ENCODE measurements at regions not wholly inside any gene's neighbourhood (a gene's known extent, or its start where the extent isn't known, plus 50 kb on each side); places are given as distances from the start of the nearest gene placed in this dataset.

GRCh38 chr20:61056116-61056515, 195.9 kb upstream of the CDH4 start:
- Mint-ChIP-seq H3K4me1 (peaks cover 19% of the 10 kb centered on the region), H3K9me3 (no peaks in the 10 kb centered on the region)

GRCh38 chr20:61056627-61057442, 195.2 kb upstream of the CDH4 start:
- no peaks in the 10 kb centered on the region for H3K36me3 Mint-ChIP-seq
- Histone ChIP-seq H3K27me3 (peaks cover 16% of the 10 kb centered on the region), H3K27ac (no peak overlapping the region), H3K4me3 (no peak overlapping the region), H3K4me1 (peaks cover 9% of the 10 kb centered on the region), H3K36me3 (no peaks in the 10 kb centered on the region), H3F3A (ENCODE audit: low read depth) (no peaks in the 10 kb centered on the region), H2AFZ (replicated peaks) (no peak overlapping the region), H3K9ac (no peak overlapping the region), H3K79me2 (ENCODE audit: low read depth) (no peaks in the 10 kb centered on the region), H3K9me3 (ENCODE audit: low read depth) (no peaks in the 10 kb centered on the region), H4K20me1 (ENCODE audit: low read depth) (no peaks in the 10 kb centered on the region), H3K4me2 (no peak overlapping the region)
- peaks cover 1% of the 10 kb centered on the region for H3K9me3 Mint-ChIP-seq
- no peak overlapping the region for H3K27ac Mint-ChIP-seq
- no peak overlapping the region for H3K4me3 Mint-ChIP-seq
- peaks cover 19% of the 10 kb centered on the region for H3K4me1 Mint-ChIP-seq
- DNase-seq (ENCODE audit: low spot score) = no peak
- no peak for TF ChIP-seq CTCF (IDR thresholded peaks at IDR 0.05)
- TF ChIP-seq EZH2phosphoT487 (IDR thresholded peaks at IDR 0.05) = no peak
- no peak for TF ChIP-seq EZH2 (IDR thresholded peaks at IDR 0.05)
- H3K27me3 Mint-ChIP-seq (ENCODE audit: insufficient read depth, low read depth) = peaks cover 5% of the 10 kb centered on the region

More at GRCh38 chr20:61056116-61056515, 195.9 kb upstream of the CDH4 start:
- Histone ChIP-seq H3K79me2 (ENCODE audit: low read depth) (no peaks in the 10 kb centered on the region), H3K36me3 (no peaks in the 10 kb centered on the region), H3K9ac (no peak overlapping the region), H3K4me1 (peaks cover 9% of the 10 kb centered on the region), H3K9me3 (ENCODE audit: low read depth) (no peaks in the 10 kb centered on the region), H3K27me3 (peaks cover 9% of the 10 kb centered on the region), H3K4me2 (no peak overlapping the region), H4K20me1 (ENCODE audit: low read depth) (no peaks in the 10 kb centered on the region), H2AFZ (replicated peaks) (no peak overlapping the region), H3K27ac (no peak overlapping the region), H3F3A (ENCODE audit: low read depth) (no peaks in the 10 kb centered on the region), H3K4me3 (no peak overlapping the region)
- Mint-ChIP-seq H3K27me3 (ENCODE audit: insufficient read depth, low read depth) (peaks cover 5% of the 10 kb centered on the region), H3K4me3 (no peak overlapping the region), H3K27ac (no peak overlapping the region), H3K36me3 (no peaks in the 10 kb centered on the region)
- no peak for DNase-seq (ENCODE audit: low spot score)
- no peak for TF ChIP-seq EZH2phosphoT487 (IDR thresholded peaks at IDR 0.05)

GRCh38 chr20:61057443-61058121, 194.5 kb upstream of the CDH4 start:
- H3K27me3 ChIP-seq = peaks cover 17% of the 10 kb centered on the region
- H4K20me1 ChIP-seq (ENCODE audit: low read depth) = no peaks in the 10 kb centered on the region
- Mint-ChIP-seq H3K27ac (no peak overlapping the region), H3K9me3 (peaks cover 2% of the 10 kb centered on the region), H3K36me3 (no peaks in the 10 kb centered on the region), H3K4me1 (peaks cover 12% of the 10 kb centered on the region), H3K4me3 (no peak overlapping the region), H3K27me3 (ENCODE audit: insufficient read depth, low read depth) (peaks cover 5% of the 10 kb centered on the region)
- no peaks in the 10 kb centered on the region for H3F3A ChIP-seq (ENCODE audit: low read depth)
- H3K4me3 ChIP-seq = no peak overlapping the region
- H3K4me2 ChIP-seq = no peak overlapping the region
- H3K79me2 ChIP-seq (ENCODE audit: low read depth) = no peaks in the 10 kb centered on the region
- no peak for DNase-seq (ENCODE audit: low spot score)
- no peak overlapping the region for H3K27ac ChIP-seq
- H3K4me1 ChIP-seq = peaks cover 4% of the 10 kb centered on the region
- H3K9ac ChIP-seq = no peak overlapping the region
- no peaks in the 10 kb centered on the region for H3K36me3 ChIP-seq
- TF ChIP-seq CTCF (IDR thresholded peaks at IDR 0.05) = no peak
- TF ChIP-seq EZH2phosphoT487 (IDR thresholded peaks at IDR 0.05) = no peak
- no peak for TF ChIP-seq EZH2 (IDR thresholded peaks at IDR 0.05)
- no peaks in the 10 kb centered on the region for H3K9me3 ChIP-seq (ENCODE audit: low read depth)
- no peak overlapping the region for H2AFZ ChIP-seq (replicated peaks)

- Histone ChIP-seq H3K27ac (no peak overlapping the region), H3K79me2 (ENCODE audit: low read depth) (no peaks in the 10 kb centered on the region), H3K9me3 (ENCODE audit: low read depth) (no peaks in the 10 kb centered on the region), H3K4me1 (no peaks in the 10 kb centered on the region), H3K9ac (no peak overlapping the region), H3F3A (ENCODE audit: low read depth) (no peaks in the 10 kb centered on the region), H2AFZ (replicated peaks) (no peak overlapping the region), H3K27me3 (peaks cover 17% of the 10 kb centered on the region), H3K4me2 (no peak overlapping the region), H3K4me3 (no peak overlapping the region), H4K20me1 (ENCODE audit: low read depth) (no peaks in the 10 kb centered on the region), H3K36me3 (no peaks in the 10 kb centered on the region)
- no peaks in the 10 kb centered on the region for H3K36me3 Mint-ChIP-seq
- no peak overlapping the region for H3K27ac Mint-ChIP-seq
- peaks cover 6% of the 10 kb centered on the region for H3K4me1 Mint-ChIP-seq
- no peak for DNase-seq (ENCODE audit: low spot score)
- H3K27me3 Mint-ChIP-seq (ENCODE audit: insufficient read depth, low read depth) = peaks cover 6% of the 10 kb centered on the region
- no peak overlapping the region for H3K4me3 Mint-ChIP-seq
- peaks cover 2% of the 10 kb centered on the region for H3K9me3 Mint-ChIP-seq
- no peak for TF ChIP-seq EZH2 (IDR thresholded peaks at IDR 0.05)
- no peak for TF ChIP-seq CTCF (IDR thresholded peaks at IDR 0.05)
- no peak for TF ChIP-seq EZH2phosphoT487 (IDR thresholded peaks at IDR 0.05)
These were observed 190.1 kb upstream of the CDH4 start for GRCh38 chr20:61061981-61062380.
